ENCODE measurements at regions not wholly inside any gene's neighbourhood (a gene's known extent, or its start where the extent isn't known, plus 50 kb on each side); places are given as distances from the start of the nearest gene placed in this dataset.

- Histone ChIP-seq H3K4me3 (no peak overlapping the region), H3F3A (ENCODE audit: insufficient read depth) (no peaks in the 10 kb centered on the region), H3K4me2 (ENCODE audit: unreplicated experiment) (no peak overlapping the region), H3K9me2 (ENCODE audit: insufficient read depth) (no peaks in the 10 kb centered on the region), H3K9me3 (ENCODE audit: low read depth) (no peaks in the 10 kb centered on the region), H3K4me1 (ENCODE audit: insufficient read depth) (no peaks in the 10 kb centered on the region), H2AFZ (no peak overlapping the region), H3K27me3 (replicated peaks; ENCODE audit: insufficient read depth) (no peaks in the 10 kb centered on the region), H3K9ac (no peak overlapping the region), H3K27ac (no peak overlapping the region), H4K20me1 (ENCODE audit: insufficient read depth) (no peaks in the 10 kb centered on the region), H3K36me3 (ENCODE audit: low read depth) (no peaks in the 10 kb centered on the region), H3K79me2 (ENCODE audit: insufficient read depth) (no peaks in the 10 kb centered on the region)
- in situ Hi-C loops (cut with MboI), result no loop called here
- WGBS, 2 experiments (ENCODE audit: low coverage in 1 of 2, low lambda C conversion rate in 2 of 2, missing lambda C conversion rate in 2 of 2), result 66 to 68% methylated on average over 8 of the region's 8 CpGs
- TF ChIP-seq EZH2 (IDR thresholded peaks at IDR 0.05; ENCODE audit: insufficient read depth, poor library complexity, severe bottlenecking), result no peak
- no peak for TF ChIP-seq EZH2phosphoT487 (IDR thresholded peaks at IDR 0.05; ENCODE audit: insufficient read depth, low read depth)
- DNase-seq, result no peak
Observed at GRCh38 chr15:25248583-25249235, 190.1 kb downstream of the UBE3A start.

- no peak overlapping the region for H3K9ac ChIP-seq
- H3K4me1 ChIP-seq (ENCODE audit: insufficient read depth), result no peaks in the 10 kb centered on the region
- H3F3A ChIP-seq (ENCODE audit: insufficient read depth), result no peaks in the 10 kb centered on the region
- WGBS, 2 experiments (ENCODE audit: low coverage in 1 of 2, low lambda C conversion rate in 2 of 2, missing lambda C conversion rate in 2 of 2), result 45 to 52% methylated on average over 13 of the region's 13 CpGs
- in situ Hi-C loops (cut with MboI), result no loop called here
- TF ChIP-seq EZH2phosphoT487 (IDR thresholded peaks at IDR 0.05; ENCODE audit: insufficient read depth, low read depth) (no peak), EZH2 (IDR thresholded peaks at IDR 0.05; ENCODE audit: insufficient read depth, poor library complexity, severe bottlenecking) (no peak)
- H4K20me1 ChIP-seq (ENCODE audit: insufficient read depth), result no peaks in the 10 kb centered on the region
- no peaks in the 10 kb centered on the region for H3K9me3 ChIP-seq (ENCODE audit: low read depth)
- no peak overlapping the region for H3K4me2 ChIP-seq (ENCODE audit: unreplicated experiment)
- no peaks in the 10 kb centered on the region for H3K79me2 ChIP-seq (ENCODE audit: insufficient read depth)
- H3K27me3 ChIP-seq (replicated peaks; ENCODE audit: insufficient read depth), result no peaks in the 10 kb centered on the region
- H2AFZ ChIP-seq, result no peak overlapping the region
- no peak for DNase-seq
- no peak overlapping the region for H3K27ac ChIP-seq
- no peak overlapping the region for H3K4me3 ChIP-seq
- H3K36me3 ChIP-seq (ENCODE audit: low read depth), result no peaks in the 10 kb centered on the region
- H3K9me2 ChIP-seq (ENCODE audit: insufficient read depth), result no peaks in the 10 kb centered on the region
Observed at GRCh38 chr15:25249236-25250010, 189.4 kb downstream of the UBE3A start.

GRCh38 chr15:25250011-25250596 lies 188.7 kb downstream of the UBE3A start:
- H3K27ac ChIP-seq, result no peak overlapping the region
- no peaks in the 10 kb centered on the region for H4K20me1 ChIP-seq (ENCODE audit: insufficient read depth)
- in situ Hi-C loops (cut with MboI), result no loop called here
- H3K4me3 ChIP-seq, result no peak overlapping the region
- no peak for TF ChIP-seq EZH2 (IDR thresholded peaks at IDR 0.05; ENCODE audit: insufficient read depth, poor library complexity, severe bottlenecking)
- TF ChIP-seq EZH2phosphoT487 (IDR thresholded peaks at IDR 0.05; ENCODE audit: insufficient read depth, low read depth), result no peak
- WGBS, 2 experiments (ENCODE audit: low coverage in 1 of 2, low lambda C conversion rate in 2 of 2, missing lambda C conversion rate in 2 of 2), result 11 to 25% methylated on average over 4 to 5 of the region's 5 CpGs
- H3K79me2 ChIP-seq (ENCODE audit: insufficient read depth), result no peaks in the 10 kb centered on the region
- H3K36me3 ChIP-seq (ENCODE audit: low read depth), result no peaks in the 10 kb centered on the region
- no peaks in the 10 kb centered on the region for H3K9me2 ChIP-seq (ENCODE audit: insufficient read depth)
- no peaks in the 10 kb centered on the region for H3F3A ChIP-seq (ENCODE audit: insufficient read depth)
- H3K4me1 ChIP-seq (ENCODE audit: insufficient read depth), result no peaks in the 10 kb centered on the region
- DNase-seq, result no peak
- H3K9ac ChIP-seq, result no peak overlapping the region
- no peak overlapping the region for H3K4me2 ChIP-seq (ENCODE audit: unreplicated experiment)
- no peaks in the 10 kb centered on the region for H3K27me3 ChIP-seq (replicated peaks; ENCODE audit: insufficient read depth)
- H3K9me3 ChIP-seq (ENCODE audit: low read depth), result no peaks in the 10 kb centered on the region
- H2AFZ ChIP-seq, result no peak overlapping the region

- Histone ChIP-seq H3K27ac (no peak overlapping the region), H3K36me3 (ENCODE audit: low read depth) (no peaks in the 10 kb centered on the region), H3K9me2 (ENCODE audit: insufficient read depth) (no peaks in the 10 kb centered on the region), H3K79me2 (ENCODE audit: insufficient read depth) (no peaks in the 10 kb centered on the region), H3F3A (ENCODE audit: insufficient read depth) (no peaks in the 10 kb centered on the region), H4K20me1 (ENCODE audit: insufficient read depth) (no peaks in the 10 kb centered on the region), H2AFZ (no peak overlapping the region), H3K27me3 (replicated peaks; ENCODE audit: insufficient read depth) (no peaks in the 10 kb centered on the region), H3K9me3 (ENCODE audit: low read depth) (no peaks in the 10 kb centered on the region), H3K9ac (no peak overlapping the region), H3K4me2 (ENCODE audit: unreplicated experiment) (no peak overlapping the region), H3K4me1 (ENCODE audit: insufficient read depth) (no peaks in the 10 kb centered on the region), H3K4me3 (no peak overlapping the region)
- no peak for DNase-seq
- 53 to 58% methylated on average over 12 to 13 of the region's 14 CpGs for WGBS, 2 experiments (ENCODE audit: low coverage in 1 of 2, low lambda C conversion rate in 2 of 2, missing lambda C conversion rate in 2 of 2)
- TF ChIP-seq EZH2phosphoT487 (IDR thresholded peaks at IDR 0.05; ENCODE audit: insufficient read depth, low read depth), result no peak
- TF ChIP-seq EZH2 (IDR thresholded peaks at IDR 0.05; ENCODE audit: insufficient read depth, poor library complexity, severe bottlenecking), result no peak
- in situ Hi-C loops (cut with MboI), result no loop called here
Observed at GRCh38 chr15:25250906-25251622, 187.8 kb downstream of the UBE3A start.
